HG03159 (cell line): ENCODE measurements at regions not wholly inside any gene's neighbourhood (a gene's known extent, or its start where the extent isn't known, plus 50 kb on each side); places are given as distances from the start of the nearest gene placed in this dataset.
A peak's percentile ranks its signal among the peaks of the same experiment; 100 is the strongest.
"Not testable (repeated sequence)": the region's sequence is repeated elsewhere in the genome, so short reads cannot be mapped to it uniquely, and the experiment has no call there.

ENCODE experiments used
- ATAC-seq: cut with Tn5 transposase; IDR thresholded peaks from one replicate; pipeline ENCODE4 v1.9.1; 2021; ENCODE audit warnings: mild to moderate bottlenecking, moderate library complexity; ENCODE audit not compliant: unreplicated experiment

DNA sequence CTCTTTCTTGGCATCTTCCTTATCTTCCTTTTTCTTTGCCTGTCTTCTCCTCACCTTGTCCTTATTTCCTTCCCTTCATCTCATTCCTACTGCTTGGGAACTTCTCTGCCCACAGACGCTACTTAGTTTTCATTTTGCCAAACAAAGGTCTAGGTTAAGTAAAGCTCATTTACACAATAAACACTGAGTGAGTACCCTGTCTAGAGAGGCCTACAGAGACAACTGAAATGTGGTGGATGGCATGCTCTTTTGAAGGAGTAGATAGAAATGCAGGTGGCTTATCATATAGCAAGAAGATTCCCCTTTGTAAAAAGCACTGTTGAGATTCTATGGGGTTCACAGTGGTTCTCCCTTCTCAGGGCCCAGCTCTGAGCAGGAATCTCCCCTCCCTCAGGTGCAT is 319.0 kb downstream of the CNTN3 start:
- no peak for ATAC-seq

DNA sequence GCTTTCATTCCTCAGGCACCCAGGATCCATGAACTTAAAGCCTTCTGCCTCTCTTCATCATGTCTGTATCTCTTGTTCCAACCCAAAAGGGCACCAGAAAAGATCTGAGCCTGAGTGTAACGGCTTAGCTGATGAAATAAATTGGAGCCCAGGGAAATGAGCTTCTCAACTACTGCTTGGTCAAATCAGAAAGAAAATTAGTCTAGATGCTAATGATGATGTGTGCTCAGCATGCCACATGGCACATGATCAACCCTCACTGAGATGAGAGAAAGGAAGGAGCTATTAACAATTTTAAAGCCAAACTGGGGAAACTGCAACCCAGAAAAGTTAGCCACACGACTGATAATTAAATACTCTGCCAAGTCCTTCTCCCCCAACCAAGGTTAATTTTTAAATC is 325.7 kb downstream of the CNTN3 start:
- no peak for ATAC-seq

DNA sequence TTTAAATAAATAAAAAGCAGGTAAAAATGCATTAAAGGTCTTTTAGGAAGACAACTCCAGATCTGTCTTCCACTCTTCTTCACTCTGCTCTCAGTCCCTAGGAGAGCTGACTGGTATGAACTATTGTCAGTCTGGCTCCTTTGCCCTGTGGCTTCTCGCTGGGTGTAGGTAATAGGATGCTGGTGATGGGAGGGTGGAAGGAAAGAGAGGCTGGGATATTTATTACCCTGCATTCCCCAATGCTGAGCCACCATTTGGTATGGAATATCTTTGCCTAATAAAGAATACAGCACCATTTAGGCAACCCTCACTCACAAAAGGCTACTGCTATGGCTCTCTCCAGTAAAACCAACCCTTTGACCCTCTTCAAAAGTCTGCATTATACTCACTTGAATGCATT is 326.9 kb downstream of the CNTN3 start:
- no peak for ATAC-seq

DNA sequence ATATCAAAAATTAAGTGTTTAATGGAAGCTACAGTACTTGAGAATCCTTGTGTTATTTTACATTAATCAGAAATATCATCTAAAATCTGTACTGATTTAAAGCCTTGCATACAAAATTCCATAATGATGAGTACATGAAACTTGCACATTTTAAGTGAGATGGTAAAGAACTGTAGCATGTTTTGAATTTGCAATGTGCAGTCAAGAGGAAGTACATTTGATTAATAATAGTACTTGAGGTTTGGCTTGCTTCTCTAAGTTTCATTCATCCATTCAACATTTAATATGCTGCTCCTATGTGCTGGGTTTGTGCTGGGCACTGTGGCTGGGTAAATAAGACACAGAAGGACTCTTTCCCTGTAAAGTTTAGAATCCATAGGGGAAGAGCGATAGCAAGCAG is 332.3 kb downstream of the CNTN3 start:
- no peak for ATAC-seq

DNA sequence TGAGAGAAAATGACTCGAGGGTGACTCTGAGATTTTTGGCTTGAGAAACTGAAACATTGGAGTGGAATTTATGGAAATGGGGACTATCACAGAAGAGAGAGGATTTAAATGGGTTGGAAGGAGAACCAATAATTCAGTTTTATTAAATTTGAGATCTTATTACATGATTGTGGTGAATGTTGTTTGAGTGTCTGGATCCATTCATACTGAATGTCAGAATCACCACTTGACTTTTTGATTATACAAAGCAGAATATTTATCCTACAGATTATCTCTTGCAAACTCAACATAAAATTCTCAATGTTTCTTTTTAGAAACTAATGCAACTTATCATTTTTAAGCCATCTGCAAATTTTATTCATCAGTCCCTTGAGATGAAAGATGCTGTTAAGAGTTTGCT is 332.8 kb downstream of the CNTN3 start:
- ATAC-seq = no peak

DNA sequence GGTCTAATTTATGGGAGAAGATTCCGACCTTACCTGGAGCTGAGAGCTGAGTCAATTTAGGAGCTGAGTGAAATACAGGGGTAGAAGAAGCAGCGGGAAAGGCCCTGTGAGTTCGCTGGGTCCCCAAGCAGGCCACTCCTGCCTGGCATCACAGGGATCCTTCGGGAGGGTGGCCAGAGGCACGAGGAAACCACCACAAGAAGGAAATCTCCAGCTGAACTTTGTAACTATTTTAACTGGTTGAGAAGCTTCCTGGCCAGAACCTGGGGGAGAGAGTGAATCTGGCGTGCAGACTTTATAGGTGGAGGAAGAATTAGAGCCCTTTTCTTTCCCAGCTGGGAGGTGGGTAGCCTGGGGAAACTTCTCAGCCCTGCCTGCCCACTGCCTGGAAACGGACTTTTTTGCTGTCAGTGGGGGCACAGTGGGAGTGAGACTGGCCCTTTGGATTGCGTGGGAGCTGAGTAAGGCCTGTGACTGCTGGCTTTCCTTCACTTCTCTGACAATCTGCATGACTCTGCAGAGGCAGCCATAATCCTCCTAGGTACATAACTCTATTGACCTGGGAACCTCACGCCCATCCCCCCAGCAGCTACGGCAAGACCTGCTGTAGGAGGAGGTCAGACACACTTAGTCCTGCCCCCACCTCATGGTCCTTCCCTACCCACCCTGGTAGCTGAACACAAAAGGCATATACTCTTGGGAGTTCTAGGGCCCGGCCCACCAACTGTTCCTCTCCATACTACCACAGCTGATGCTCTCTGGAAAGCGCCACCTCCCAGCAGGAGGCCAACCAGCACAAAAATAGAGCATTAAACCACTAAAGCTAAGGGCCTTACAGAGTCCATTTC is 340.7 kb downstream of the CNTN3 start:
- ATAC-seq = no peak

DNA sequence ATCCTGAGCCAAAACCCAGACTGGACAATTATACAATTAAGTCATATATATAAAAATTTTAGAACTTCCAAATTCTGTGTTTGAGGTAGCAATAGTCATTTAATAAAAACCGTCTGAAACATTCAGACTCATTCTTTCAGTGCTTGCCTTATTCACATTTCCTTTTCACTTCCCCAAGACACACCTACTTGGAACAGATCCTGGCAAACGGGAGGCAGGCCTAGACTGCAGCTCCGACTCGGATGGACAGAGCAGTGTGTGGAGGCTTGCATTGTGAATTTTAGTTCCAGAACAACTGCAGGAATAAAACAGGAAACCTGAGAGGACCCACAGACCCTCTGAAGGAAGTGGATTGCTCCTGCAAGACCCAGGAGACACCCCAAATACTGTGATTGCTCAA is 341.4 kb downstream of the CNTN3 start:
- no peak for ATAC-seq

DNA sequence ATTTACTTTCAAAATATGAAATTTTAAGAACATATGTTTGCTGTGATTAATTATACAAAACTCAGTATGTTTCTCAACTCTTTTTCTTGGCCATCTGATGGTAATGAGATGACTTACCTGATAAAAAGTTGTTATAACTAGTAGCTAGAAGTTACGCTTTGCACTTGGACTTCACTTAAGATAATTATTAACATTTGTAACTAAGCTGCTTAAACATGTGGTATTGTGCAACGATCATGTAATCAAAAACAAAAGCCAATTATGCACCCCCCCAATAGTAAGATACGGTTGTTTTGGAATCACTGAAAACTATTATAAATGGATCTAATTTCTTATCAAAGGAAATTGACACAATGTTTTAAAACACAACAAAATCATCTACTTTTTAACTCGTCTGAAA is 342.9 kb downstream of the CNTN3 start:
- ATAC-seq = no peak

DNA sequence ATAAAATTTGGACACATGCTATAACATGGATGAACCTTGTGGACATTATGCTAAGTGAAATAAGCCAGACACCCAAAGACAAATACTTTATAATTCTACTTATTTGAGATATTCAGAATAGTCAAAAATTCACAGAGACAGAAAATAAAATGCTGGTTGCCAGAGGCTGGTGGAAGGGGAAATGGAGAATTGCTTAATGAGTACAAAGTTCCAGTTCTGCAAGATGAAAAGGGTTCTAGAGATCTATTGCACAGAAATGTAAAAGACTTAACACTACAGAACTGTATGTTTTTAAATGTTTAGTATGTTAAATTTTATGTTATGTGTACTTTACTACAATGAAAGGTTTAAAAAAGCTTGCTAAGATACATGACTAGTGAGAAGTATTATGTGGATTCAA is 344.8 kb downstream of the CNTN3 start:
- no peak for ATAC-seq

DNA sequence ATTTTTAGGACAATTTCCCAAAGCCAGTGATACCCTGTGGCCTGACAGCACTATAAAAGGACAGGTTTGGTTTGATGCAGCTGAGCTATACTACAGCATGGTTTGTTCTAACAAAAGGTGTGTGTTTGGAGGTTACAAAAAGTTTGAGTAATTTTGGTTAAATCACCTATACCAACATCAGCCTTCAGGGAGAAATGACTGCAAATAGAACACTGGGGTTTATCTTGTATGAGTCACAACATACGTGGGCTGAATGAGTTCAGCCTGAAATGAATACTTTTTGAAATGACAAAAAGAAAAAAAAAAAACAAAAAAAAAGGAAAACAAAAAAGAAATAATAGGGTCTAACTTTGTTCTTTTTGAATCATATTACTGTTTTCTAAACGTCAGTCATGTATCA is 345.7 kb downstream of the CNTN3 start:
- no peak for ATAC-seq

DNA sequence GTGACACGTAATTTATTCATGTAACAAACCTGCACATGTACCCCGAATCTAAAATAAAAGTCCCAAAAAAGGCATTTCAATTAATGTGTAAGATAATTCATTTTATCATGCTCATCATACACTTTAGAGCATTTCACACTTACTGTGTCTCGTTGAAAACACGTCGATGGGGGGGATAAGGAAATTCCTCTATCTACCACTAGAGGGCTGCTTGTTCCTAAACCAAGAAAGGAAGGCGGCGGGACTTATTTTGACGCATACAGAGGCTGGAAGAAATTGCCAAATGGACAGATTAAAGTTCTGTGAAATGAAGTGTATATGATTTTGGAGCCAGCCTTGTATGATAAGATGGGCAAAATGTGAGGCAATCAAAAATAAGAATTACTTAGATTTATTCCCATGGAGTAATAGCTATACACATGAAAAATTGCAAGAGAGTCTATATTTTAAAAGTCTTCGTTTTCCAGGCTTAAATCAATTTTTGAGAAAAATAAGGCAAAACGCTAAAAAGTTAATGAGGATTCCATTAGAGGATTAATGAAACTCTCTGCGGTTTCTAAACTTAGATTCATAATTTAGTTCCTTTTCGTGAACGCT is 346.8 kb downstream of the CNTN3 start:
- peak; percentile 80 for ATAC-seq

DNA sequence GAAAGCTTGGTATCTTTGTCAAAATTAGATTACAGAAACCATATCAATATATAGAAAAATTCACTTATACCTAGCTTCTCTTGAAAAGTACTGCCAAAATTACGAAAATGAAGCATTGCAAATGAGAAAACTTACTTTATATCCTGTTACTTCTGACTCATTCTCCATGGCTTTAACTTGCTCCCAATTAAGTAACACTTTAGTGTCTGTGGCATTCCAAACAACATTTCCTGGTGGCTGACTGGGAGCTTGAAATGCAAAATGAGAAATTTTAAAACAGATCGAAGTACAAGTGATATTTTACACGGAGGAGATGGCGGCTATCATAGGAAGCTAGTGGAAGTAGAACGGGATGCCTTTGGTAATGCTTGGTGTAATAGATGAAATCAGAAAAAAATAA is 347.3 kb downstream of the CNTN3 start:
- ATAC-seq = no peak

DNA sequence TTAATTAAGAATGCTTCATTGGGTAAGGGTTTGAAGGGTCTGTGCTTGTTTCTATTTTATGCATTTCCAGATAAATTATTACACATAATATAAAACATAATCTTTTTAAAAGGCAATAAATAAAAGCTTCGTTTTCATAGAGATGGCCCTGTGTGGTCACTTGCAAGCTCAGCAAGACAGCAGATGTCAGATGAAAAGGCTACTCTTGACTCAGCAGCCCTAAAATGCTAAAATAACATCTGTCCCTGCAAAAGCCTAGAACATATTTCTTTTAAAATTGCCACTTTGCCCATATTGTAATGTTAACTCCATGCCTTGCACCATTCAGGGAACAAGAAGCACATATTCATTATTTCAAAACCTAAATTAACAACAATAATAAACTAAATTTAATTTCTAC is 349.4 kb downstream of the CNTN3 start:
- ATAC-seq = no peak

DNA sequence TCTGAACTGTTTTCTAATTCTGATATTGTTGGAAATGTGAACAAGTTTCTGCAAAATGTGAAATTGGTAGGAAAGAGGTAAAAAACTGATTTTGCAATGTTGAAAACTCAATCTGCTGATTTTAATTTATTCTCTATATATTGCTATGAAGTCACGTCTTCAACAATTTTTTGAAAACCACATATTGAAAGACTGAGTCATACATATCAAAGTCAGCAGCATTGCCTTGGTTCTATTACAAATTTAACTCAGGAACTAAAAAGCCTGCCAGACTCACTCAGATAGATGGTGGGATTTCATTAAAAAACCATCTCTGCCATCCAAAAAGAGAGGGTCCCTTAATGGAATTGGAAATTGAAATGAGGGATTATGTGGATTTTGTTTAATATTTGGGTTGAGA is 351.4 kb downstream of the CNTN3 start:
- no peak for ATAC-seq

DNA sequence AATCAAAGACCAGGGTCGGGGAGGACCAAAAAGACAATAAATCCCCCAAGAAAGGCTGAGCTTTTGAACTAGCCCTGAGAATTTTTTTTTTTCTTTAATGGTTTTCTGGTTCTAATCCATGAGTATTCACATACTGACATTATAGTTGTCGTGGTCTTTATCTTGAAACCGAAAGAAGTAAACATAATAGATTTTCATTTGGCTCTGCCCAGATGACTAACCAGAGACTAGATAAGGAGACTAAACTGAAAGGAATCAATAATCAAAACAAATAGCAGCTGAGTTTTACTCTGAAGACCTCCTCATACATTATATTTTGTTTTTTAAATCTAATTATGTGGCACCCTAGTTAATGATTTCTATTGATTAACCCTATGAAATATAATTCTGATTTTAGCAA is 381.4 kb downstream of the CNTN3 start:
- ATAC-seq = no peak

DNA sequence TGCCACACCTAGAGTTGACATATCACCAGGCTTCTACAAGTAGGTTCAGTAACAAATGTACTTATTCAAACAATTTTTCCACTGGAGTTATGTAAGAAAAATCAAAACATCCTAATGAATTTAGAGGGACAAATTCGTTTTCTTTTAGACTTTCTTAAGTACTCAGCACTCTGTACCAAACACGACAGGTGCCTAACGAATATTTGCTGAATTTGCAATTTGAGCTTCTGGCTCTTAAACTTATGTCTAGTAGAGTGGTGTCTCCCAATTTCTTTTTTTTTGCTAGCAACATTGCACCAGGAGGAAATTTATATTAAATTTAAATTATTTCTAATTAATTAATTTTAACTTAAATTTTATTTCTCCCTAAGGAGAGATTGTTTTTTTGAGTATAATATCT is 397.0 kb downstream of the CNTN3 start:
- ATAC-seq = no peak

DNA sequence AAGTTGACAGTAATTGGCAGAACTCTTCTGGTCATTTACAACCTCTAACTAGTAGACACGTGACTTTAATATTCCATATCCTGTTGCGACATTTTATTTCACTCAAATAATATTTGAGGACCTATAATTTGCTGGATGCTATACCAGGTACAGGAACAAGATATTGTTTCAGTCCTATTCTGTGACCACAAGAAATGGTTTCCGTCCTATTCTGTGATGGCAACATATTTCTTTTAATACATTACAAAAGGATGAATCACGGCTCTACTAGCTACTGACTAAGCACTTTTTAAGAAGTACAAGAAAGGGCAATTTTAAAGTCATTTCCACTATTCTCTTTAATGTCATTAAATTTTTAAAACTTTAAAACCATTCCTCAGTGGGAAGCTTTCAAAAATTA is 400.2 kb downstream of the CNTN3 start:
- ATAC-seq = no peak

DNA sequence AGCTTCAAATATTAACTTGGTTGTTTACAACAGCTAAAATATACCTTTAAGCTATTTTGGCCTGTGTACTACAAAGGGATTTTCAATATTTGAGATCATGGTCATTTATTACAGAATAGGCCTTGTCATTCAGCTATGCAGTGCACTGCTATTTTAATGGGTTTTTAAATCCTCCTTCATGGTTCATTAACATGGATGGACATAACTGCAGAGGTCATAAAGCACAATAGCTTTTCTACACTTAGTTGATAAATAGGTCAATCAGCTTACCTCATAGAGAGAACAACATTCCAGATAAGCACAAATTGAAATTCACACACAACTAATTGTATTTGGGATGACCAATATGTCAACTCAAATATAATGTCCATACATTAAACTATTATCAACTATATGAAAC is 403.7 kb downstream of the CNTN3 start:
- ATAC-seq = no peak

DNA sequence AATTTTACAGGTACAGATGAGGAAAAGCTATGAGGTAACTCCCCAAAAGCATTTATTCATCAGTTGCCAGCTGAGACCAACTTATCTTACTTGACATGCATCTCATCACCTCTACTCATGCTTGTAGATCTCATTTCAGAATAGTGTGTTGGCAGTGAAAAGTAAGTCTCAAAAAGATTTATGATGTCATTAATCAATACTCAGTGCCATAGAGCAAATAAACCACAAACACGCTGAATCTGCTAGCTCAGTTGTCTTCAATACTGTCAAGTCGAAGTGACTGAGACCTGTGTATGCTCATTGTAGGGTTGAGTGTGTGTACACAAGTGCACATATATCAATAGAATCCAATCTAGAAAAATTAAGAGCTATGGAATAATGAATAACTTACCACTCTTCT is 413.5 kb downstream of the CNTN3 start:
- no peak for ATAC-seq

DNA sequence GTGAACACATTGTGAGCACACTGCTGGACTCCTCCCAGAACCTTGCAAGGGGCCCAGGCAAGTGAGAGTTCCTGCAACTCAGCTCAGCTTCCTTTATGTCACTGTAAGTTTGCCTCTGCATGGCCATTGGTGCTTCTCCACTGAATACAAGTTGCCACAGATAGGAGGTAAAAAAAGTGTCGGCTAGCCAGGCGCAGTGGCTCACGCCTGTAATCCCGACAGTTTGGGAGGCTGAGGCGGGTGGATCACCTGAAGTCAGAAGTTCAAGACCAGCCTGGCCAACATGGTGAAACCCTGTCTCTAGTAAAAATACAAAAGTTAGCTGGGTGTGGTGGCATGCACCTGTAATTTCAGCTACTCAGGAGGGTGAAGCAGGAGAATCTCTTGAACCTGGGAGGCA is 435.8 kb downstream of the CNTN3 start:
- ATAC-seq = not testable (repeated sequence)

DNA sequence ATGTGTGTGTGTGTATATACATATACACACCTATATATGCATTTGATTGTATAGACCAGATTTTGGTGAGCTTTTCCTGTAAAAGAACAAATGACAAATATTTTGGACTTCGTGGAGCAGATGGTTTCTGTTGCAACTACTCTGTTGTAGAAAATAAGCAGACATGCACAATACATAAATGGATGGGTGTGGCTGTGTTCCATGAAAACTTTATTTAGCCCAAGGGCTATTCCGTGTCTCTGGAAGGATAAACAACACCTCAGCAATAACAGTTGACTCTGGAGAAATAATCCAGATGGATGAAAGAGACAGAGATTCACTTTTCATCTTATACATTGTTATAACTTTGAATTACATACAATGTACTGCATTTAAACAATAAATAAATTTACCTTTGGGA is 441.4 kb downstream of the CNTN3 start:
- ATAC-seq = no peak

DNA sequence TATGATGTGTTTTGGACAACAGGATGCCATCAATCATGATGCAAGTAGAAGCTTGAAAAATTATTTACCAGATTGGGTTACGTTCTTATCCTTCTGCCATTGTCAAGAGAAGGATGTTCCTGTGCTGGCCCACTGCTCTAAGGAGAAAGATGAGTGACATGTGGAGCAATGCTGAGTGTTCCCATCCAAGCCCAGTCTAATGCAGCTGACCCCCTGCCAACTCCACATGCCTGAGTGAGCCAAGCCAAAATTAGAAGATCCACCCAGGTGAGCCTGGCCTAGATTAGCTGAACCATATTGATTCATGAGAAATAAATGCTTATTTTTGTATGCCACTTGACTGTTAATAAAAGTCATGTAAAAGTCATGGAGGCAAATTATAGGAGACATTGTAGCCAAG is 446.5 kb downstream of the CNTN3 start:
- ATAC-seq = no peak

DNA sequence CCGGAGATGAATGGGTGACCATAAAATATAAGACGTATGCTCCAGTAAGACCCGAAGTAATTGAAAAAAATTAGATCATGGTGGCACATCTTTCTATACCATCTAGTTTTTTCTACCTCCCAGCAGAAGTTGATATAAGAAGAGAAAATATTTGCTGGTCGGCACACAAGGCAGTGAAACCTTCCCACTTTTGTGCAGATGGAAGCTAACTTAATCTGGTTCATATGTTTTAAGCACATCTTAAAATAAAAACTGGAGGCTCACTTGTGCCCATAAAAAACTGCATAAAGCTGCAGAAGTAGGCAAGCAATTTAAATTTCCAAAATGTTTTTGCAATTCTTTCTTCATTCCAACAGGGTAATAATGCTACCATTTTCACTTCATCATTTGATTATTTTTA is 449.2 kb downstream of the CNTN3 start:
- ATAC-seq = no peak
